B cell (primary cell): ENCODE measurements at regions not wholly inside any gene's neighbourhood (a gene's known extent, or its start where the extent isn't known, plus 50 kb on each side); places are given as distances from the start of the nearest gene placed in this dataset.

Source experiments
- ATAC-seq: fragments of 200-7000 bp; cut with Tn5 transposase; one replicate; pipeline ENCODE4 v1.10.0; 2021; ENCODE audit warnings: low read depth, mild to moderate bottlenecking, moderate number of reproducible peaks, moderate library complexity
- CTCF ChIA-PET: fragments of 350-600 bp; sonication (Branson Sonifier 250); formaldehyde crosslinking; loops from one replicate; lab custom pipeline; 2021; ENCODE audit warnings: antibody characterized with exemption, inconsistent platforms; lab: Charles Lee
- POLR2A ChIA-PET: fragments of 350-600 bp; sonication (Branson Sonifier 250); formaldehyde crosslinking; loops from one replicate; lab custom pipeline; 2021; ENCODE audit warnings: antibody characterized with exemption; lab: Charles Lee
- DNase-seq: peaks from one replicate; pipeline ENCODE4 v3.0.0; 2013
- H2AFZ ChIP-seq: 2 replicates; pipeline ENCODE4 v1.6.1; 2012; ENCODE audit warnings: mild to moderate bottlenecking, low read depth, low read length; ENCODE audit not compliant: insufficient read depth, poor library complexity, severe bottlenecking
- H3K27ac ChIP-seq, 2 donors: 1 replicate in 1 of 2; 2 replicates in 1 of 2; pipeline ENCODE4 v1.5.1; 2012 to 2013; ENCODE audit warnings: low read length in 2 of 2, mild to moderate bottlenecking in 2 of 2, moderate library complexity in 1 of 2
- H3K27me3 ChIP-seq, 4 experiments: fragments of 200-600 bp in 1 of 4; sonication (generic) in 1 of 4; replicated peaks in 1 of 4; 1 replicate in 2 of 4; 2 replicates in 2 of 4; pipeline versions ENCODE4 v1.6.1 to v1.7.0; 2013 to 2016; ENCODE audit warnings: low read length in 3 of 4, mild to moderate bottlenecking in 2 of 4, mixed read lengths in 1 of 4, moderate library complexity in 1 of 4; ENCODE audit not compliant: insufficient read depth in 4 of 4, control insufficient read depth in 3 of 4; ENCODE audit errors: control extremely low read depth in 1 of 4
- H3K36me3 ChIP-seq, 2 experiments: replicated peaks in 1 of 2; 1 replicate in 1 of 2; 2 replicates in 1 of 2; pipeline versions ENCODE4 v1.6.1 to v1.7.1; 2013; ENCODE audit warnings: low read length in 1 of 2; ENCODE audit not compliant: insufficient read depth in 2 of 2, control insufficient read depth in 1 of 2; ENCODE audit errors: control extremely low read depth in 1 of 2, extremely low read depth in 1 of 2
- H3K4me1 ChIP-seq, 2 donors: fragments of 200-600 bp in 1 of 2; sonication (generic) in 1 of 2; 1 replicate in 1 of 2; 2 replicates in 1 of 2; pipeline versions ENCODE4 v1.5.1 to v1.6.1; 2013 to 2017; ENCODE audit warnings: low read length in 2 of 2; ENCODE audit not compliant: control insufficient read depth in 2 of 2, insufficient read depth in 2 of 2
- H3K4me2 ChIP-seq: replicated peaks from 2 replicates; pipeline ENCODE3; 2012; ENCODE audit warnings: mild to moderate bottlenecking, low read depth, low read length; ENCODE audit not compliant: poor library complexity, severe bottlenecking
- H3K4me3 ChIP-seq, 5 experiments: fragments of 200-600 bp in 1 of 5; sonication (generic) in 1 of 5; 1 replicate in 3 of 5; 2 replicates in 2 of 5; pipeline versions ENCODE4 v1.5.1 to v1.7.0; 2011 to 2016; ENCODE audit warnings: low read length in 4 of 5, mild to moderate bottlenecking in 4 of 5, low read depth in 2 of 5, control low read depth in 1 of 5, moderate library complexity in 1 of 5; ENCODE audit not compliant: insufficient read depth in 1 of 5; ENCODE audit errors: control extremely low read depth in 1 of 5, extremely low read depth in 1 of 5
- H3K79me2 ChIP-seq: fragments of 200-600 bp; sonication (generic); one replicate; pipeline ENCODE4 v1.6.0; 2016; ENCODE audit warnings: low read length; ENCODE audit not compliant: control insufficient read depth, insufficient read depth
- H3K9ac ChIP-seq: fragments of 200-600 bp; sonication (generic); 2 replicates; pipeline ENCODE4 v1.6.1; 2017; ENCODE audit warnings: mild to moderate bottlenecking, low read length, moderate library complexity
- H3K9me3 ChIP-seq, 3 donors: one replicate each; pipeline versions ENCODE4 v1.6.1 to v1.7.1; 2013; ENCODE audit warnings: low read length in 2 of 3; ENCODE audit not compliant: control insufficient read depth in 2 of 3, insufficient read depth in 1 of 3; ENCODE audit errors: control extremely low read depth in 1 of 3
- H4K20me1 ChIP-seq: 2 replicates; pipeline ENCODE4 v1.6.0; 2012; ENCODE audit warnings: mild to moderate bottlenecking, low read length; ENCODE audit not compliant: insufficient read depth, control insufficient read depth, poor library complexity, severe bottlenecking
- H3K27ac Mint-ChIP-seq: one replicate; pipeline ENCODE4 v1.8.0; 2021; ENCODE audit warnings: mixed read lengths
- H3K27me3 Mint-ChIP-seq: one replicate; pipeline ENCODE4 v1.8.0; 2021; ENCODE audit warnings: mixed read lengths
- H3K4me1 Mint-ChIP-seq: one replicate; pipeline ENCODE4 v1.8.0; 2021; ENCODE audit warnings: mixed read lengths
- H3K4me3 Mint-ChIP-seq: one replicate; pipeline ENCODE4 v1.8.0; 2021; ENCODE audit warnings: mixed read lengths
- H3K9me3 Mint-ChIP-seq: one replicate; pipeline ENCODE4 v1.8.0; 2022; ENCODE audit warnings: mixed read lengths; ENCODE audit not compliant: insufficient read depth
- CTCF ChIP-seq: fragments of 200-600 bp; IDR thresholded peaks from one replicate; pipeline ENCODE4 v1.8.0; 2022; ENCODE audit warnings: antibody characterized with exemption, mild to moderate bottlenecking
- EZH2 ChIP-seq: IDR thresholded peaks from 2 replicates; pipeline ENCODE4 v1.6.1; 2012; ENCODE audit warnings: borderline replicate concordance, low read depth, mild to moderate bottlenecking, moderate library complexity, low read length; ENCODE audit not compliant: insufficient read depth, poor library complexity, severe bottlenecking
- whole genome bisulfite sequencing: methylation state at CpG from one replicate; pipeline ENCODE4 v1.1.5; 2013; ENCODE audit warnings: missing lambda C conversion rate; ENCODE audit not compliant: insufficient coverage; 5-methylcytosine and 5-hydroxymethylcytosine counted together
- intact Hi-C: fragments of 100-400 bp; cut with micrococcal nuclease; formaldehyde crosslinking; loops from one replicate; pipeline ENCODE4 v1.10.0; 2022

GRCh38 chr13:85910962-85911361 lies 111.7 kb upstream of the SLITRK6 start:
- H3K4me1 ChIP-seq, result no peaks in the 10 kb centered on the region
- no peak for ATAC-seq
- H3K79me2 ChIP-seq, result no peaks in the 10 kb centered on the region
- DNase-seq, result no peak
- TF ChIP-seq EZH2, result no peak
- no peak for TF ChIP-seq CTCF
- H3K9me3 ChIP-seq, result peaks cover 1 to 6% (median 4%) of the 10 kb centered on the region in 3 donors
- no peaks in the 10 kb centered on the region for H3K27me3 Mint-ChIP-seq
- intact Hi-C loops, result no loop called here
- no peak overlapping the region for H3K4me2 ChIP-seq
- H2AFZ ChIP-seq, result no peak overlapping the region
- H3K4me3 Mint-ChIP-seq, result no peak overlapping the region
- no peak overlapping the region for H3K9ac ChIP-seq
- no peak overlapping the region for H3K4me3 ChIP-seq
- CTCF ChIA-PET, result no interaction called here
- H3K27ac Mint-ChIP-seq, result no peak overlapping the region
- H3K27ac ChIP-seq, result no peak overlapping the region
- POLR2A ChIA-PET, result no interaction called here
- H3K36me3 ChIP-seq, result no peaks in the 10 kb centered on the region
- H3K4me1 Mint-ChIP-seq, result no peaks in the 10 kb centered on the region
- H3K9me3 Mint-ChIP-seq, result peaks cover 6% of the 10 kb centered on the region
- H4K20me1 ChIP-seq, result no peaks in the 10 kb centered on the region
- H3K27me3 ChIP-seq, result no peaks in the 10 kb centered on the region
- WGBS, result no CpG with 5 or more reads among the region's 1 CpG

- Histone ChIP-seq H3K4me1 (no peaks in the 10 kb centered on the region), H3K36me3 (no peaks in the 10 kb centered on the region), H3K4me3 (no peak overlapping the region), H3K9ac (no peak overlapping the region), H3K9me3 (peaks cover 0 to 3% (median 0%) of the 10 kb centered on the region in 3 donors), H2AFZ (no peak overlapping the region), H3K27ac (no peak overlapping the region), H3K79me2 (no peaks in the 10 kb centered on the region), H3K4me2 (no peak overlapping the region), H3K27me3 (no peaks in the 10 kb centered on the region), H4K20me1 (no peaks in the 10 kb centered on the region)
- Mint-ChIP-seq H3K27ac (no peak overlapping the region), H3K27me3 (no peaks in the 10 kb centered on the region), H3K4me1 (no peaks in the 10 kb centered on the region), H3K9me3 (no peaks in the 10 kb centered on the region), H3K4me3 (no peak overlapping the region)
- DNase-seq (no peak), ATAC-seq (no peak)
- POLR2A ChIA-PET, result no interaction called here
- WGBS, result no CpG with 5 or more reads among the region's 2 CpGs
- intact Hi-C loops, result no loop called here
- no peak for TF ChIP-seq CTCF
- CTCF ChIA-PET, result no interaction called here
Observed at GRCh38 chr13:85900521-85900920, 101.3 kb upstream of the SLITRK6 start.
